HEK293 (cell line): ENCODE measurements at regions not wholly inside any gene's neighbourhood (a gene's known extent, or its start where the extent isn't known, plus 50 kb on each side); places are given as distances from the start of the nearest gene placed in this dataset.

Experiments used
- CTCF ChIA-PET: fragments of 350-600 bp; formaldehyde crosslinking; extraction: SDS; loops from one replicate; lab custom pipeline; 2021; ENCODE audit warnings: antibody characterized with exemption; lab: Yijun Ruan, JAX
- POLR2A ChIA-PET: fragments of 300-600 bp; formaldehyde crosslinking; extraction: SDS; loops from one replicate; lab custom pipeline; 2020; ENCODE audit warnings: antibody characterized with exemption, inconsistent platforms; lab: Yijun Ruan, JAX
- H3K27ac ChIP-seq: fragments of 200-500 bp; sonication (Bioruptor generic); 2 replicates; pipeline ENCODE4 v1.5.1; 2014; ENCODE audit warnings: low read depth, low read length, control low read depth, inconsistent platforms; ENCODE audit errors: extremely low read depth
- H3K36me3 ChIP-seq, 2 experiments: fragments of 200-500 bp in 1 of 2; sonication (Bioruptor generic) in 1 of 2; 1 replicate in 1 of 2; 2 replicates in 1 of 2; pipeline ENCODE4 v1.5.1; 2014 to 2017; ENCODE audit warnings: inconsistent platforms in 2 of 2, low read length in 2 of 2; ENCODE audit not compliant: control insufficient read depth in 2 of 2, insufficient read depth in 1 of 2
- H3K4me1 ChIP-seq: fragments of 200-500 bp; sonication (Bioruptor generic); 2 replicates; pipeline ENCODE4 v1.5.1; 2014; ENCODE audit warnings: mild to moderate bottlenecking, low read length, inconsistent platforms; ENCODE audit not compliant: control insufficient read depth, insufficient read depth
- H3K4me3 ChIP-seq: 2 replicates; pipeline ENCODE4 v1.5.1; 2011; ENCODE audit warnings: low read depth, mild to moderate bottlenecking, control low read depth, low read length, moderate library complexity
- H3K9me3 ChIP-seq: fragments of 200-500 bp; sonication (Bioruptor generic); 2 replicates; pipeline ENCODE4 v1.5.1; 2014; ENCODE audit warnings: low read depth, low read length, inconsistent platforms; ENCODE audit not compliant: control insufficient read depth, insufficient read depth
- BCL11A ChIP-seq: fragments of 450-650 bp; formaldehyde crosslinking; IDR thresholded peaks from 2 replicates; pipeline ENCODE4 v1.5.1; 2016; ENCODE audit warnings: low read depth, missing biosample characterization, missing genetic modification characterization
- HOXA7 ChIP-seq: sonication (generic); formaldehyde crosslinking; IDR thresholded peaks from 2 replicates; pipeline ENCODE4 v1.8.1; 2022; ENCODE audit warnings: missing genetic modification reagents, borderline replicate concordance
- MZF1 ChIP-seq: fragments of 450-650 bp; formaldehyde crosslinking; IDR thresholded peaks from 2 replicates; pipeline ENCODE4 v1.5.1; 2017; ENCODE audit warnings: missing biosample characterization, missing genetic modification characterization, borderline replicate concordance
- REST ChIP-seq: fragments of 450-650 bp; formaldehyde crosslinking; IDR thresholded peaks from 2 replicates; pipeline ENCODE4 v1.5.1; 2016; ENCODE audit warnings: missing biosample characterization, missing genetic modification characterization
- YY1 ChIP-seq: fragments of 450-650 bp; formaldehyde crosslinking; IDR thresholded peaks from 2 replicates; pipeline ENCODE4 v1.5.1; 2018; ENCODE audit warnings: missing biosample characterization, missing genetic modification characterization
- ZBTB48 ChIP-seq: fragments of 450-650 bp; formaldehyde crosslinking; IDR thresholded peaks from 2 replicates; pipeline ENCODE4 v1.5.1; 2016; ENCODE audit warnings: missing biosample characterization, missing genetic modification characterization
- ZNF112 ChIP-seq: fragments of 450-650 bp; formaldehyde crosslinking; IDR thresholded peaks from 2 replicates; pipeline ENCODE4 v1.5.0; 2017; ENCODE audit warnings: missing biosample characterization, missing genetic modification characterization
- ZNF121 ChIP-seq: fragments of 450-650 bp; formaldehyde crosslinking; IDR thresholded peaks from 2 replicates; pipeline ENCODE4 v1.5.1; 2016; ENCODE audit warnings: missing biosample characterization, missing genetic modification characterization
- ZNF138 ChIP-seq: fragments of 450-650 bp; formaldehyde crosslinking; IDR thresholded peaks from 2 replicates; pipeline ENCODE4 v1.5.1; 2016; ENCODE audit warnings: missing biosample characterization, missing genetic modification characterization, borderline replicate concordance
- ZNF169 ChIP-seq: fragments of 450-650 bp; formaldehyde crosslinking; IDR thresholded peaks from 2 replicates; pipeline ENCODE4 v1.5.1; 2016; ENCODE audit warnings: missing biosample characterization, missing genetic modification characterization
- ZNF174 ChIP-seq: fragments of 450-650 bp; formaldehyde crosslinking; IDR thresholded peaks from 2 replicates; pipeline ENCODE4 v1.5.0; 2017; ENCODE audit warnings: missing biosample characterization, mild to moderate bottlenecking, missing genetic modification characterization
- ZNF18 ChIP-seq: fragments of 450-650 bp; formaldehyde crosslinking; IDR thresholded peaks from 2 replicates; pipeline ENCODE4 v1.5.1; 2016; ENCODE audit warnings: missing biosample characterization, missing genetic modification characterization
- ZNF221 ChIP-seq: fragments of 450-650 bp; formaldehyde crosslinking; IDR thresholded peaks from 2 replicates; pipeline ENCODE4 v1.5.1; 2017; ENCODE audit warnings: missing biosample characterization, missing genetic modification characterization, borderline replicate concordance
- ZNF223 ChIP-seq: fragments of 450-650 bp; formaldehyde crosslinking; IDR thresholded peaks from 2 replicates; pipeline ENCODE4 v1.5.1; 2016; ENCODE audit warnings: missing biosample characterization, missing genetic modification characterization
- ZNF23 ChIP-seq: fragments of 450-650 bp; formaldehyde crosslinking; IDR thresholded peaks from 2 replicates; pipeline ENCODE4 v1.5.1; 2016; ENCODE audit warnings: missing biosample characterization, missing genetic modification characterization, borderline replicate concordance
- ZNF335 ChIP-seq: fragments of 450-650 bp; formaldehyde crosslinking; conservative IDR thresholded peaks from 2 replicates; pipeline ENCODE4 v1.5.1; 2016; ENCODE audit warnings: missing biosample characterization, missing genetic modification characterization
- ZNF366 ChIP-seq: fragments of 450-650 bp; formaldehyde crosslinking; conservative IDR thresholded peaks from 2 replicates; pipeline ENCODE4 v1.5.1; 2016; ENCODE audit warnings: missing biosample characterization, missing genetic modification characterization
- ZNF521 ChIP-seq: fragments of 450-650 bp; formaldehyde crosslinking; IDR thresholded peaks from 2 replicates; pipeline ENCODE4 v1.5.1; 2017; ENCODE audit warnings: missing biosample characterization, mild to moderate bottlenecking, missing genetic modification characterization
- ZNF624 ChIP-seq: fragments of 450-650 bp; formaldehyde crosslinking; IDR thresholded peaks from 2 replicates; pipeline ENCODE4 v1.5.1; 2017; ENCODE audit warnings: missing biosample characterization, missing genetic modification characterization
- ZNF792 ChIP-seq: fragments of 450-650 bp; formaldehyde crosslinking; IDR thresholded peaks from 2 replicates; pipeline ENCODE4 v1.5.1; 2016; ENCODE audit warnings: missing biosample characterization, missing genetic modification characterization
- ZNF837 ChIP-seq: fragments of 450-650 bp; formaldehyde crosslinking; IDR thresholded peaks from 2 replicates; pipeline ENCODE4 v1.5.1; 2016; ENCODE audit warnings: missing biosample characterization, missing genetic modification characterization
- ZNF843 ChIP-seq: fragments of 450-650 bp; formaldehyde crosslinking; IDR thresholded peaks from 2 replicates; pipeline ENCODE4 v1.5.1; 2016; ENCODE audit warnings: missing biosample characterization, missing genetic modification characterization
- ZSCAN23 ChIP-seq: fragments of 450-650 bp; formaldehyde crosslinking; IDR thresholded peaks from 2 replicates; pipeline ENCODE4 v1.5.1; 2016; ENCODE audit warnings: missing biosample characterization, missing genetic modification characterization
- ZSCAN30 ChIP-seq: fragments of 450-650 bp; IDR thresholded peaks from 2 replicates; pipeline ENCODE4 v1.5.1; 2018; ENCODE audit warnings: missing biosample characterization, mild to moderate bottlenecking, missing genetic modification characterization, moderate library complexity

- Histone ChIP-seq H3K27ac (no peak overlapping the region), H3K36me3 (no peaks in the 10 kb centered on the region), H3K4me1 (no peaks in the 10 kb centered on the region), H3K9me3 (no peaks in the 10 kb centered on the region), H3K4me3 (no peak overlapping the region)
- POLR2A ChIA-PET = no interaction called here
- CTCF ChIA-PET = no interaction called here
- TF ChIP-seq ZNF18 (tag by site-specific recombination) (no peak), ZNF792 (tag by site-specific recombination) (no peak), ZNF521 (tag by site-specific recombination) (no peak), ZSCAN30 (no peak), MZF1 (tag by site-specific recombination) (no peak), ZNF221 (tag by site-specific recombination) (no peak), ZNF366 (no peak)
These were observed 1072.0 kb downstream of the CBLN2 start for GRCh38 chr18:71471963-71472725.

GRCh38 chr18:71456206-71456605 is 1087.9 kb downstream of the CBLN2 start:
- TF ChIP-seq REST (tag by site-specific recombination) = no peak
- TF ChIP-seq ZNF138 = no peak

GRCh38 chr18:71450257-71450656 is 1093.9 kb downstream of the CBLN2 start:
- Histone ChIP-seq H3K27ac (no peak overlapping the region), H3K4me3 (no peak overlapping the region), H3K4me1 (no peaks in the 10 kb centered on the region), H3K9me3 (no peaks in the 10 kb centered on the region), H3K36me3 (no peaks in the 10 kb centered on the region)
- ChIA-PET POLR2A (no interaction called here), CTCF (interaction anchor here (0.6 kb wide), 1 partner anchor 64 kb away, joined by 3 read pairs; no protein-coding TSS in a partner anchor)
- TF ChIP-seq ZNF223 (no peak), ZNF843 (no peak), ZNF335 (tag by site-specific recombination) (no peak), ZNF121 (tag by site-specific recombination) (no peak), ZNF23 (tag by site-specific recombination) (no peak), ZSCAN23 (tag by site-specific recombination) (no peak), BCL11A (no peak), HOXA7 (CRISPR knock-in tag) (no peak), ZNF112 (tag by site-specific recombination) (no peak), ZNF169 (tag by site-specific recombination) (no peak), YY1 (tag by site-specific recombination) (no peak), ZNF837 (tag by site-specific recombination) (no peak), ZNF624 (tag by site-specific recombination) (no peak), ZNF174 (tag by site-specific recombination) (no peak), ZBTB48 (tag by site-specific recombination) (no peak)

More at GRCh38 chr18:71456206-71456605, 1087.9 kb downstream of the CBLN2 start:
- Histone ChIP-seq H3K4me1 (no peaks in the 10 kb centered on the region), H3K4me3 (no peak overlapping the region), H3K27ac (no peak overlapping the region), H3K36me3 (no peaks in the 10 kb centered on the region), H3K9me3 (no peaks in the 10 kb centered on the region)
- ChIA-PET POLR2A (no interaction called here), CTCF (no interaction called here)
